DOHH2 (cell line): ENCODE measurements at regions not wholly inside any gene's neighbourhood (a gene's known extent, or its start where the extent isn't known, plus 50 kb on each side); places are given as distances from the start of the nearest gene placed in this dataset.

Experiments
- EZH2phosphoT487 ChIP-seq: fragments of 200-600 bp; sonication (generic); IDR thresholded peaks from 2 replicates; pipeline ENCODE4 v1.6.1; 2017; ENCODE audit warnings: borderline replicate concordance, mild to moderate bottlenecking, antibody characterized with exemption, low read length, moderate library complexity, mixed read lengths
- TF ChIP-seq, protein P1 (sequence below): fragments of 200-600 bp; sonication (generic); IDR thresholded peaks from one replicate; pipeline ENCODE4 v1.5.1; 2014; ENCODE audit warnings: antibody characterized with exemption, mild to moderate bottlenecking, low read depth, low read length; ENCODE audit not compliant: poor library complexity, severe bottlenecking

DNA sequence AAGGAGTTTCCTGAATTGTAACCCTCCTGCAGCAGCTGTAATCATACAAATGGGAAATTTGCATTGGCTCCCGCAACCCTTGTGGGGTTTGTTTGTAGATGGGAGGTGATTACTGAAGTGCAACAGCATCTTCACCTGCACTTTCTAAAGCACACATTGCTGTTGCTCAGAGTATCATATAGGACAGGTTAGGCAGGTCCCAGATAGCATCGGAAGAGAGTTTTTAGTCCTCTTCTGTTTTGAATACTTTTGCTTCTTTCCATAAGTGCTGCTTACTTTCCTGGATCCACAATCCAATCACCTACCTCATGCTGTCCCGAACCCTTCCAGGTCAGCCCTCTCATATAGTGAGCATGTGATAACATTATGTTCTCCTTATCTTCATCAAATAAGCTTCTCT is 300.4 kb downstream of the PTPRC start:
- TF ChIP-seq, protein P1, sequence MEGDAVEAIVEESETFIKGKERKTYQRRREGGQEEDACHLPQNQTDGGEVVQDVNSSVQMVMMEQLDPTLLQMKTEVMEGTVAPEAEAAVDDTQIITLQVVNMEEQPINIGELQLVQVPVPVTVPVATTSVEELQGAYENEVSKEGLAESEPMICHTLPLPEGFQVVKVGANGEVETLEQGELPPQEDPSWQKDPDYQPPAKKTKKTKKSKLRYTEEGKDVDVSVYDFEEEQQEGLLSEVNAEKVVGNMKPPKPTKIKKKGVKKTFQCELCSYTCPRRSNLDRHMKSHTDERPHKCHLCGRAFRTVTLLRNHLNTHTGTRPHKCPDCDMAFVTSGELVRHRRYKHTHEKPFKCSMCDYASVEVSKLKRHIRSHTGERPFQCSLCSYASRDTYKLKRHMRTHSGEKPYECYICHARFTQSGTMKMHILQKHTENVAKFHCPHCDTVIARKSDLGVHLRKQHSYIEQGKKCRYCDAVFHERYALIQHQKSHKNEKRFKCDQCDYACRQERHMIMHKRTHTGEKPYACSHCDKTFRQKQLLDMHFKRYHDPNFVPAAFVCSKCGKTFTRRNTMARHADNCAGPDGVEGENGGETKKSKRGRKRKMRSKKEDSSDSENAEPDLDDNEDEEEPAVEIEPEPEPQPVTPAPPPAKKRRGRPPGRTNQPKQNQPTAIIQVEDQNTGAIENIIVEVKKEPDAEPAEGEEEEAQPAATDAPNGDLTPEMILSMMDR: no peak
- TF ChIP-seq EZH2phosphoT487: no peak
